ENCODE measurements at regions not wholly inside any gene's neighbourhood (a gene's known extent, or its start where the extent isn't known, plus 50 kb on each side); places are given as distances from the start of the nearest gene placed in this dataset.

DNA sequence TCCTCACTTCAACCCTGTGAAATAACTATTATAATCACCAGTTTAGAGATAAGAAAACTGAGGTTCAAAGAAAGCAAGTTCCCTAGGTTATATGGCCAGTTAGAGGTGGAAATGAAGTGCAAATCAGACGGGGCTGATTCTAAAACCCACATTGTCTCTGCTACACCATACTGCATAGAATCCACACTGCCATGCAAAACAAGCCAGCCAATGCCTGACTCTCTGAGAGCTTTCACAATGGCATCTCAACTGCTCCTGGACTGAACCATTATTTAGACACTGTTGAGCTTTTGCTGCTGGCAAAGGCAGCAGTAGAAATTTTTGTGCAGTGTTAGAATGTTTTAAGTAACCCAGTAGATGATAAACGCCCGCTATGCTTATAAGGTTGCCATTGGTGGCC lies 195.2 kb upstream of the CNR1 start:
- no peak for TF ChIP-seq POLR2A (IDR thresholded peaks at IDR 0.05)
- TF ChIP-seq, protein P1, sequence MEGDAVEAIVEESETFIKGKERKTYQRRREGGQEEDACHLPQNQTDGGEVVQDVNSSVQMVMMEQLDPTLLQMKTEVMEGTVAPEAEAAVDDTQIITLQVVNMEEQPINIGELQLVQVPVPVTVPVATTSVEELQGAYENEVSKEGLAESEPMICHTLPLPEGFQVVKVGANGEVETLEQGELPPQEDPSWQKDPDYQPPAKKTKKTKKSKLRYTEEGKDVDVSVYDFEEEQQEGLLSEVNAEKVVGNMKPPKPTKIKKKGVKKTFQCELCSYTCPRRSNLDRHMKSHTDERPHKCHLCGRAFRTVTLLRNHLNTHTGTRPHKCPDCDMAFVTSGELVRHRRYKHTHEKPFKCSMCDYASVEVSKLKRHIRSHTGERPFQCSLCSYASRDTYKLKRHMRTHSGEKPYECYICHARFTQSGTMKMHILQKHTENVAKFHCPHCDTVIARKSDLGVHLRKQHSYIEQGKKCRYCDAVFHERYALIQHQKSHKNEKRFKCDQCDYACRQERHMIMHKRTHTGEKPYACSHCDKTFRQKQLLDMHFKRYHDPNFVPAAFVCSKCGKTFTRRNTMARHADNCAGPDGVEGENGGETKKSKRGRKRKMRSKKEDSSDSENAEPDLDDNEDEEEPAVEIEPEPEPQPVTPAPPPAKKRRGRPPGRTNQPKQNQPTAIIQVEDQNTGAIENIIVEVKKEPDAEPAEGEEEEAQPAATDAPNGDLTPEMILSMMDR (IDR thresholded peaks at IDR 0.05): no peak

All from tibial nerve (tissue), 3 donors.